OCI-LY7 (cell line): ENCODE measurements at regions not wholly inside any gene's neighbourhood (a gene's known extent, or its start where the extent isn't known, plus 50 kb on each side); places are given as distances from the start of the nearest gene placed in this dataset.
"Not testable (repeated sequence)": the region's sequence is repeated elsewhere in the genome, so short reads cannot be mapped to it uniquely, and the experiment has no call there.

Experiments used
- BruUV-seq: library from RNA; stranded (reverse); fragments of 400-500 nt; replicated peaks from 2 replicates; lab custom pipeline; 2021; lab: Mats Ljungman, UMichigan
- CTCF ChIA-PET: fragments of 300-600 bp; sonication (Branson Sonifier 250); formaldehyde crosslinking; loops from one replicate; lab custom pipeline; 2022; ENCODE audit warnings: antibody characterized with exemption; ENCODE audit not compliant: unreplicated experiment; lab: Charles Lee
- POLR2A ChIA-PET: fragments of 300-600 bp; sonication (Branson Sonifier 250); formaldehyde crosslinking; loops from one replicate; lab custom pipeline; 2022; ENCODE audit warnings: antibody characterized with exemption; lab: Charles Lee
- DNase-seq: peaks from one replicate; pipeline ENCODE4 v3.0.0-alpha.2; 2015; ENCODE audit warnings: low spot score
- H2AFZ ChIP-seq: fragments of 200-600 bp; sonication (generic), shearing (Covaris generic); 2 replicates; pipeline ENCODE4 v1.6.1; 2014; ENCODE audit warnings: mild to moderate bottlenecking, antibody characterized with exemption, low read length, moderate library complexity
- H3K27ac ChIP-seq: fragments of 200-600 bp; sonication (generic); 2 replicates; pipeline ENCODE4 v1.5.1; 2014; ENCODE audit warnings: mixed run types, low read depth, mild to moderate bottlenecking, moderate library complexity, low read length, inconsistent platforms; ENCODE audit not compliant: poor library complexity, severe bottlenecking
- H3K36me3 ChIP-seq: fragments of 200-600 bp; sonication (generic); 2 replicates; pipeline ENCODE4 v1.6.1; 2014; ENCODE audit warnings: mild to moderate bottlenecking, antibody characterized with exemption, low read length, moderate library complexity, mixed read lengths; ENCODE audit not compliant: insufficient read depth
- H3K4me1 ChIP-seq: fragments of 200-600 bp; sonication (generic); 2 replicates; pipeline ENCODE4 v1.5.1; 2014; ENCODE audit warnings: mild to moderate bottlenecking, low read length; ENCODE audit not compliant: insufficient read depth, poor library complexity, severe bottlenecking
- H3K4me2 ChIP-seq: fragments of 200-600 bp; sonication (generic); 2 replicates; pipeline ENCODE4 v1.6.1; 2014; ENCODE audit warnings: mild to moderate bottlenecking, low read length
- H3K4me3 ChIP-seq: fragments of 200-600 bp; sonication (generic); 2 replicates; pipeline ENCODE4 v1.5.1; 2014; ENCODE audit warnings: mild to moderate bottlenecking, low read depth, low read length; ENCODE audit not compliant: poor library complexity, severe bottlenecking
- H3K79me2 ChIP-seq: fragments of 200-600 bp; sonication (generic); 2 replicates; pipeline ENCODE4 v1.6.1; 2016; ENCODE audit warnings: low read depth, mild to moderate bottlenecking, low read length, moderate library complexity, mixed read lengths; ENCODE audit not compliant: insufficient read depth
- H3K9me2 ChIP-seq: fragments of 200-600 bp; sonication (generic); 2 replicates; pipeline ENCODE4 v1.6.1; 2016; ENCODE audit warnings: mild to moderate bottlenecking, low read length, mixed read lengths; ENCODE audit not compliant: insufficient read depth
- H3K9me3 ChIP-seq: fragments of 200-600 bp; sonication (generic); 2 replicates; pipeline ENCODE4 v1.6.1; 2014; ENCODE audit warnings: mild to moderate bottlenecking, mixed run types, low read length, mixed read lengths
- H4K20me1 ChIP-seq: fragments of 200-600 bp; sonication (generic); 2 replicates; pipeline ENCODE4 v1.6.1; 2014; ENCODE audit warnings: mild to moderate bottlenecking, antibody characterized with exemption, low read length, moderate library complexity, mixed read lengths; ENCODE audit not compliant: insufficient read depth
- EZH2phosphoT487 ChIP-seq: fragments of 200-600 bp; sonication (generic); IDR thresholded peaks from 2 replicates; pipeline ENCODE4 v1.6.1; 2018; ENCODE audit warnings: low read depth, borderline replicate concordance, mild to moderate bottlenecking, mixed run types, antibody characterized with exemption, low read length, moderate library complexity, mixed read lengths
- intact Hi-C: fragments of 100-400 bp; cut with micrococcal nuclease; formaldehyde crosslinking; loops from one replicate; pipeline ENCODE4 v1.10.0; 2022; ENCODE audit not compliant: unreplicated experiment
- TF ChIP-seq, protein P1 (sequence below): fragments of 200-600 bp; sonication (generic); conservative IDR thresholded peaks from 2 replicates; pipeline ENCODE4 v1.5.1; 2014; ENCODE audit warnings: mild to moderate bottlenecking, antibody characterized with exemption, low read length, moderate library complexity, mixed read lengths

GRCh38 chr12:37547611-37548010, 769.0 kb upstream of the ALG10B start:
- no peak overlapping the region for H3K27ac ChIP-seq
- no peak overlapping the region for H2AFZ ChIP-seq

GRCh38 chr12:37548266-37548805, 768.2 kb upstream of the ALG10B start:
- no peak overlapping the region for H3K27ac ChIP-seq
- TF ChIP-seq EZH2phosphoT487: no peak
- TF ChIP-seq, protein P1, sequence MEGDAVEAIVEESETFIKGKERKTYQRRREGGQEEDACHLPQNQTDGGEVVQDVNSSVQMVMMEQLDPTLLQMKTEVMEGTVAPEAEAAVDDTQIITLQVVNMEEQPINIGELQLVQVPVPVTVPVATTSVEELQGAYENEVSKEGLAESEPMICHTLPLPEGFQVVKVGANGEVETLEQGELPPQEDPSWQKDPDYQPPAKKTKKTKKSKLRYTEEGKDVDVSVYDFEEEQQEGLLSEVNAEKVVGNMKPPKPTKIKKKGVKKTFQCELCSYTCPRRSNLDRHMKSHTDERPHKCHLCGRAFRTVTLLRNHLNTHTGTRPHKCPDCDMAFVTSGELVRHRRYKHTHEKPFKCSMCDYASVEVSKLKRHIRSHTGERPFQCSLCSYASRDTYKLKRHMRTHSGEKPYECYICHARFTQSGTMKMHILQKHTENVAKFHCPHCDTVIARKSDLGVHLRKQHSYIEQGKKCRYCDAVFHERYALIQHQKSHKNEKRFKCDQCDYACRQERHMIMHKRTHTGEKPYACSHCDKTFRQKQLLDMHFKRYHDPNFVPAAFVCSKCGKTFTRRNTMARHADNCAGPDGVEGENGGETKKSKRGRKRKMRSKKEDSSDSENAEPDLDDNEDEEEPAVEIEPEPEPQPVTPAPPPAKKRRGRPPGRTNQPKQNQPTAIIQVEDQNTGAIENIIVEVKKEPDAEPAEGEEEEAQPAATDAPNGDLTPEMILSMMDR: no peak
- no peaks in the 10 kb centered on the region for H3K79me2 ChIP-seq
- no peaks in the 10 kb centered on the region for H4K20me1 ChIP-seq
- no peak overlapping the region for H2AFZ ChIP-seq
- H3K4me3 ChIP-seq: no peak overlapping the region
- no peaks in the 10 kb centered on the region for H3K9me3 ChIP-seq
- POLR2A ChIA-PET: no interaction called here
- no peaks in the 10 kb centered on the region for H3K36me3 ChIP-seq
- H3K4me2 ChIP-seq: no peak overlapping the region
- H3K4me1 ChIP-seq: no peaks in the 10 kb centered on the region
- intact Hi-C loops: no loop called here
- CTCF ChIA-PET: no interaction called here
- no peaks in the 10 kb centered on the region for H3K9me2 ChIP-seq
- no peak for DNase-seq
- BruUV-seq: no TSS peak

More at GRCh38 chr12:37547611-37548010, 769.0 kb upstream of the ALG10B start:
- Histone ChIP-seq H3K36me3 (no peaks in the 10 kb centered on the region), H3K9me2 (no peaks in the 10 kb centered on the region), H3K4me3 (no peak overlapping the region), H3K4me1 (no peaks in the 10 kb centered on the region), H3K79me2 (no peaks in the 10 kb centered on the region), H4K20me1 (no peaks in the 10 kb centered on the region), H3K4me2 (no peak overlapping the region), H3K9me3 (no peaks in the 10 kb centered on the region)
- ChIA-PET POLR2A (no interaction called here), CTCF (no interaction called here)
- no TSS peak for BruUV-seq
- no peak for TF ChIP-seq EZH2phosphoT487
- TF ChIP-seq, protein P1: no peak
- intact Hi-C loops: no loop called here
- no peak for DNase-seq

DNA sequence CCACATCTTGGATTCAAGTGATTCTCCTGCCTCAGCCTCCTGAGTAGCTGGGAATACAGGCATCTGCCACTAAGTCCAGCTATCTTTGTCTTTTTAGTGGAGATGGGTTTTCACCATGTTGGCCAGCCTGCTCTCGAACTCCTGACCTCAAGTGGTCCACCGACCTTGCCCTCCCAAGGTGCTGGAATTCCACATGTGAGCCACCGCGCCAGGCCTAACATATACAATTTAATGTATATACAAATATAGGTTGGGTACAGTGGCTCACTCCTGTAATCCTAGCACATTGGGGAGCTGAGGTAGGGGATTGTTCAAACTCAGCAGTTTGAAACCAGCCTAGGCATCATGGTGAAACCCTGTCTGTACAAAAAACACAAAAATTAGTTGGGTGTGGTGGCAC, 759.6 kb upstream of the ALG10B start:
- intact Hi-C loops, H3K4me2 ChIP-seq, CTCF ChIA-PET, POLR2A ChIA-PET, H4K20me1 ChIP-seq, H3K79me2 ChIP-seq, H2AFZ ChIP-seq, H3K4me3 ChIP-seq, H3K4me1 ChIP-seq, BruUV-seq, H3K9me3 ChIP-seq, H3K9me2 ChIP-seq, DNase-seq, H3K27ac ChIP-seq, H3K36me3 ChIP-seq: not testable (repeated sequence)
